MM.1S (cell line): ENCODE measurements at regions not wholly inside any gene's neighbourhood (a gene's known extent, or its start where the extent isn't known, plus 50 kb on each side); places are given as distances from the start of the nearest gene placed in this dataset.

Experiments
- CTCF ChIP-seq: fragments of 300-600 bp; sonication (generic); IDR thresholded peaks from 2 replicates; pipeline ENCODE4 v1.5.1; 2016; ENCODE audit warnings: antibody characterized with exemption, low read length, mixed read lengths
- EZH2 ChIP-seq: fragments of 300-600 bp; sonication (generic); optimal IDR thresholded peaks from 2 replicates; pipeline ENCODE3; 2017; ENCODE audit warnings: low read depth, mild to moderate bottlenecking, antibody characterized with exemption, low read length, mixed read lengths

- no peak for TF ChIP-seq CTCF
- no peak for TF ChIP-seq EZH2
Measured at GRCh38 chr12:127235761-127236160, 1031.2 kb upstream of the TMEM132C start.
